Mesendoderm (in vitro differentiated cells): ENCODE measurements at regions not wholly inside any gene's neighbourhood (a gene's known extent, or its start where the extent isn't known, plus 50 kb on each side); places are given as distances from the start of the nearest gene placed in this dataset.

Source experiments
- DNase-seq: peaks from one replicate; pipeline ENCODE4 v3.0.0; 2013
- H2AK5ac ChIP-seq: 2 replicates; pipeline ENCODE4 v1.6.1; 2013; ENCODE audit warnings: low read length, inconsistent platforms
- H2BK120ac ChIP-seq: 2 replicates; pipeline ENCODE4 v1.6.1; 2013; ENCODE audit warnings: low read depth, mild to moderate bottlenecking, low read length, moderate library complexity, mixed read lengths
- H2BK15ac ChIP-seq: replicated peaks from 2 replicates; pipeline ENCODE4 v1.6.1; 2013; ENCODE audit warnings: low read depth, mild to moderate bottlenecking, moderate library complexity
- H2BK5ac ChIP-seq: 2 replicates; pipeline ENCODE4 v1.6.1; 2013; ENCODE audit warnings: low read length, inconsistent platforms
- H3K18ac ChIP-seq: 2 replicates; pipeline ENCODE4 v1.6.1; 2013; ENCODE audit warnings: mild to moderate bottlenecking, low read length, mixed read lengths
- H3K23ac ChIP-seq: one replicate; pipeline ENCODE4 v1.6.1; 2013; ENCODE audit warnings: low read length
- H3K27ac ChIP-seq: 2 replicates; pipeline ENCODE4 v1.5.1; 2013; ENCODE audit warnings: low read depth, mild to moderate bottlenecking, inconsistent platforms, low read length, moderate library complexity
- H3K27me3 ChIP-seq: 2 replicates; pipeline ENCODE4 v1.6.1; 2013; ENCODE audit warnings: low read length, control low read depth, mild to moderate bottlenecking, inconsistent platforms; ENCODE audit not compliant: insufficient read depth, poor library complexity
- H3K36me3 ChIP-seq: 2 replicates; pipeline ENCODE4 v1.6.1; 2013; ENCODE audit warnings: low read length, inconsistent platforms; ENCODE audit not compliant: control insufficient read depth, insufficient read depth
- H3K4ac ChIP-seq: one replicate; pipeline ENCODE4 v1.6.1; 2013; ENCODE audit warnings: low read depth, mild to moderate bottlenecking, low read length, moderate library complexity
- H3K4me1 ChIP-seq: 2 replicates; pipeline ENCODE4 v1.6.1; 2013; ENCODE audit warnings: low read depth, low read length, inconsistent platforms; ENCODE audit not compliant: control insufficient read depth
- H3K4me2 ChIP-seq: 2 replicates; pipeline ENCODE4 v1.6.1; 2013; ENCODE audit warnings: low read length
- H3K4me3 ChIP-seq: 2 replicates; pipeline ENCODE4 v1.5.1; 2013; ENCODE audit warnings: mild to moderate bottlenecking, low read length
- H3K56ac ChIP-seq: one replicate; pipeline ENCODE4 v1.6.1; 2013; ENCODE audit warnings: low read length
- H3K79me1 ChIP-seq: 2 replicates; pipeline ENCODE4 v1.6.1; 2013; ENCODE audit warnings: low read length, inconsistent platforms
- H3K79me2 ChIP-seq: 2 replicates; pipeline ENCODE4 v1.6.1; 2013; ENCODE audit warnings: mild to moderate bottlenecking, low read length; ENCODE audit not compliant: control insufficient read depth, insufficient read depth
- H3K9ac ChIP-seq: 2 replicates; pipeline ENCODE4 v1.6.1; 2013; ENCODE audit warnings: low read length, inconsistent platforms
- H4K5ac ChIP-seq: one replicate; pipeline ENCODE4 v1.6.1; 2013; ENCODE audit warnings: low read length
- H4K8ac ChIP-seq: one replicate; pipeline ENCODE4 v1.6.1; 2013; ENCODE audit warnings: low read depth, mild to moderate bottlenecking, control low read depth, low read length, moderate library complexity
- WGBS: extraction: QIAGEN DNeasy Blood & Tissue Kit; methylation state at CpG from one replicate; pipeline ENCODE4 v1.1.7; 2013; ENCODE audit warnings: low lambda C conversion rate, missing lambda C conversion rate; ENCODE audit not compliant: insufficient coverage; ENCODE audit errors: extremely low coverage; 5-methylcytosine and 5-hydroxymethylcytosine counted together

DNA sequence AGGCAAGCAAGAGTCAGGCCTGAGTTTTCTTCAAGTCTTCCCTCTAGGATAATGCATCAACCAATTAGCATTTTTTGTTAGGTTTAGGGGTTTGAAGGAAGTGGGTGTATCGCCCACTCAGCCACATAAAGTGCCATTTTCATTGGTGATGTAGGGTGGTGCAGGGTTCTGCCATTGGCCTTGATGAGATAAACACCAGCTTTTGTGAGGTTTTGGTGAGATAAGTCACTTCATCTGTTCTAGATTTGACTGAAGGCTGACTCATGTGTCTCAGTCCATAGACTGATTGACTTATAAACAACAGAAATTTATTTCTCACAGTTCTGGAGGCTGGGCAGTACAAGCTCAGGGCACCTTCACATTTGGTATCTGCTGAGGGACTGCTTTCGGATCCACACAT lies 84.5 kb upstream of the C3orf80 start:
- no peak overlapping the region for H3K27ac ChIP-seq
- H3K4me3 ChIP-seq, result no peak overlapping the region
- DNase-seq, result no peak
- no CpG with 5 or more reads among the region's 2 CpGs for WGBS
- no peaks in the 10 kb centered on the region for H3K79me1 ChIP-seq
- H3K18ac ChIP-seq, result no peak overlapping the region
- H3K56ac ChIP-seq, result no peak overlapping the region
- H3K4ac ChIP-seq, result no peak overlapping the region
- no peak overlapping the region for H2BK5ac ChIP-seq
- no peaks in the 10 kb centered on the region for H3K4me1 ChIP-seq
- H2BK120ac ChIP-seq, result no peak overlapping the region
- no peak overlapping the region for H3K4me2 ChIP-seq
- no peak overlapping the region for H2AK5ac ChIP-seq
- H3K9ac ChIP-seq, result no peak overlapping the region
- H3K27me3 ChIP-seq, result no peaks in the 10 kb centered on the region
- H4K5ac ChIP-seq, result no peak overlapping the region
- H2BK15ac ChIP-seq, result no peak overlapping the region
- H3K36me3 ChIP-seq, result no peaks in the 10 kb centered on the region
- no peaks in the 10 kb centered on the region for H3K79me2 ChIP-seq
- no peak overlapping the region for H3K23ac ChIP-seq
- no peak overlapping the region for H4K8ac ChIP-seq

DNA sequence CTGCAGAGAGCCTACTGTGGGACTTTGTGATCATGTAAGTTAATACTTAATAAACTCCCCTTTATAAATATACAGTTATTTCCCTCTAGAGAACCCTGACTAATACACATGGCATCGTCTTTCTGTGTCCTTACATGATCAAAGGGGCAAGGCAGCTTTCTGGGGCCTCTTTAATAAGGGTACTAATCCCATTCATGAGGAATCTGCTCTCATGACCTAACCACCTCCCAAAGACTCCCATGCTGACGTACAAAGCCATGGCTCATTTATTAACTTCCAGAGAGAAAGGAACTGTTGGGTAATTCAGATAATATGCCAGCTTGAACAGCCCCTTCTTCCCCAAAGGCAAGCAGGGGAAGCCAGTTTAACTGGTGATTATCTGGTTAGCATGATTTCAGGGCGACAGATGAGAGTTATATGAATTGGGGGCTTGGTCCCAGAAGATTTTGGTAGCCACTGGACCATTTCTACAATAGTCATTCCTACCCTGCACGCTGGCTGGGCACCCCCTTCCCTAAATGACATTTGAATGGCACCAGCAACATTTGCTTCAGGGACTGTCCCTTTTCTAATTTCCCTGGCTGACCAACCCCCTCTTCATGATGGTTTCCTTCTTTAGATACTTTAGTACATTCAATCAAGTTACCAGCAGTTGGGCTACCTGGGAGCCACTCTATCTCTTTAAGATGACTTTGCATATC lies 83.6 kb upstream of the C3orf80 start:
- Histone ChIP-seq H3K4ac (no peak overlapping the region), H3K36me3 (no peaks in the 10 kb centered on the region), H4K5ac (no peak overlapping the region), H3K9ac (no peak overlapping the region), H3K4me1 (no peaks in the 10 kb centered on the region), H3K4me2 (no peak overlapping the region), H3K18ac (no peak overlapping the region), H3K4me3 (no peak overlapping the region), H3K23ac (no peak overlapping the region), H2BK5ac (no peak overlapping the region), H2AK5ac (no peak overlapping the region), H3K56ac (no peak overlapping the region), H3K27me3 (no peaks in the 10 kb centered on the region), H2BK15ac (no peak overlapping the region), H3K27ac (no peak overlapping the region), H4K8ac (no peak overlapping the region), H3K79me1 (no peaks in the 10 kb centered on the region), H2BK120ac (no peak overlapping the region), H3K79me2 (no peaks in the 10 kb centered on the region)
- no CpG with 5 or more reads among the region's 4 CpGs for WGBS
- peak; percentile 20 for DNase-seq

DNA sequence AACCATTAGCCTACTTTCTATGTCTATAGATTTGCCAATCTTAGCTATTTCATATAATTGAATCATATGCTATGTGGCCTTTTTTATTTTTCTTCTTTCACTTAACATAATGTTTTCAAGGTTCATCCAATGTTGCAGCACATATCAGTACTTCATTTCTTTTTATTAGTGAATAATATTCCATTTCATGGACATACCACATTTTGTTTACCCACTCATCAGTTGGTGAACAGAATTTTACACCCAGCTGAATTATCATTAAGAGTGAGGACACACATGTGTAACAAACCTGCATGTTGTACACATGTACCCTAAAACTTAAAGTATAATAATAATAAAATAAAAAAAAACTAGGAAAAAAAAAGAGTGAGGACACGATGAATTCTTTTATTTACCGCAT lies 81.7 kb upstream of the C3orf80 start:
- no peak overlapping the region for H3K4me3 ChIP-seq
- H3K79me1 ChIP-seq, result no peaks in the 10 kb centered on the region
- H3K18ac ChIP-seq, result no peak overlapping the region
- H3K9ac ChIP-seq, result no peak overlapping the region
- no peak overlapping the region for H3K27ac ChIP-seq
- no peak overlapping the region for H4K8ac ChIP-seq
- H3K4me2 ChIP-seq, result no peak overlapping the region
- H3K4me1 ChIP-seq, result no peaks in the 10 kb centered on the region
- no peak overlapping the region for H2AK5ac ChIP-seq
- DNase-seq, result no peak
- no peak overlapping the region for H2BK120ac ChIP-seq
- H3K4ac ChIP-seq, result no peak overlapping the region
- WGBS, result no CpG with 5 or more reads among the region's 2 CpGs
- H3K27me3 ChIP-seq, result no peaks in the 10 kb centered on the region
- no peak overlapping the region for H2BK5ac ChIP-seq
- no peak overlapping the region for H2BK15ac ChIP-seq
- H3K23ac ChIP-seq, result no peak overlapping the region
- H4K5ac ChIP-seq, result no peak overlapping the region
- no peak overlapping the region for H3K56ac ChIP-seq
- H3K36me3 ChIP-seq, result no peaks in the 10 kb centered on the region
- no peaks in the 10 kb centered on the region for H3K79me2 ChIP-seq

DNA sequence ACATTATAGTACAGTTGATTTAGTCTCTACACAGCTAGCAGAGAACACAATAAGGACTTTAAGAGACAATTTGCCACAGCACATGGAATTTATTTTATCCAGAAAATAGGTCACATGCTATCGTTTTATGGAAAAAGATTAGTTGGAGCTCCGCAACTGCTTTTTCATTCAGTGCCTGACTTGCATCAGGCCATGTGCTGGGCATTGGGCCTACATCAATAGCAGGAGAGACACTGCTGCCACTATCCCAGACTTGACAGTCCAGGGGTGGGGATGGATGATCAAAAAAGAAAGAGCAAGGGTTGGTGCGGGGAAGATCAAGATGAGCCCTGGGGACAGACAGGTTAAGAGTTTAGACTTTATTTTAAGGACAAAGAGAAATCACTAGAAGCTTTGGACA lies 75.2 kb upstream of the C3orf80 start:
- Histone ChIP-seq H3K9ac (no peak overlapping the region), H3K56ac (no peak overlapping the region), H2BK5ac (no peak overlapping the region), H3K79me2 (no peaks in the 10 kb centered on the region), H3K4ac (no peak overlapping the region), H2BK120ac (no peak overlapping the region), H3K4me1 (no peaks in the 10 kb centered on the region), H2AK5ac (no peak overlapping the region), H3K18ac (no peak overlapping the region), H3K27me3 (no peaks in the 10 kb centered on the region), H3K27ac (no peak overlapping the region), H4K5ac (no peak overlapping the region), H2BK15ac (no peak overlapping the region), H4K8ac (no peak overlapping the region), H3K4me3 (no peak overlapping the region), H3K4me2 (no peak overlapping the region), H3K36me3 (no peaks in the 10 kb centered on the region), H3K23ac (no peak overlapping the region), H3K79me1 (no peaks in the 10 kb centered on the region)
- DNase-seq, result no peak
- no CpG with 5 or more reads among the region's 3 CpGs for WGBS

DNA sequence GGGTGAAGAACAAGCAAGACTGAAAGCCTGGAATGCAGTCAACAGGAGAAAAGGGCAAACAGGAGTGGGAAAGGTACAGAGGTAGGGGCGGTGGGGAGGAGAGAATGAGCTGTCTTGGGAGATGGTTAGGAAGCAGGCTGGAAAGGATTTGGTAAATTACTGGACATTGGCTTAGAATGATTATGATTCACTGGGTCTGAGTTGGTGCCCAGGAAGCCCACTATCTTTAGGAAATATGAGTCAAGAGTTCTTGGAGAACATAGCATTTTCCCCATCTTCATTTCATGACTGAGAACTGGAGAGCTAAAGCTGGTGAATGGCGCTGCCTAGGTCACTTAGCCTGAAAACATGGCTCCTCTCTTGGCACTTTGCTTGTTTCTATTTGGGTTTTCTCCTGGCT lies 74.7 kb upstream of the C3orf80 start:
- Histone ChIP-seq H3K4ac (no peak overlapping the region), H2AK5ac (no peak overlapping the region), H3K9ac (no peak overlapping the region), H3K36me3 (no peaks in the 10 kb centered on the region), H3K79me1 (no peaks in the 10 kb centered on the region), H3K56ac (no peak overlapping the region), H3K4me2 (no peak overlapping the region), H3K27me3 (no peaks in the 10 kb centered on the region), H3K18ac (no peak overlapping the region), H2BK15ac (no peak overlapping the region), H4K8ac (no peak overlapping the region), H2BK120ac (no peak overlapping the region), H3K4me3 (no peak overlapping the region), H3K4me1 (no peaks in the 10 kb centered on the region), H4K5ac (no peak overlapping the region), H2BK5ac (no peak overlapping the region), H3K79me2 (no peaks in the 10 kb centered on the region), H3K23ac (no peak overlapping the region), H3K27ac (no peak overlapping the region)
- WGBS, result no CpG with 5 or more reads among the region's 2 CpGs
- no peak for DNase-seq

DNA sequence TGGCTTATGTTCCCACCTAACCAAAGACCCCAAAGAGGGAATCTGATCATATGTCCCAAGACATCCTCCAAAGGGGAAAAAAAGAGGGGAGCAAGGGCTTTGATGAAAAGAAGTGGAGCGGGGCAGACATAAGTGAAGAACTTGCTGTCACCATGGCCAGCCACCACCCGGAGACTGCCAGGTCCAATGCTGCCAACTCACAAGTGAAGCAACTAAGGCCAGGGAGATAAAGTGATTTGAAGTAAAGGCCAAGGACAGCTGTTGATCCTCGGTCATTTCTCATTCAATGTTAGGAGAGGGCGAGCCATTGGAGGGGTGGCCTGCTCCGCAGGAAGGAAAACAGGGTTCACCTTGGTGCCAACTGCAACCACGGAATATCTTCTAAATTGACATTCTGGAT lies 72.6 kb upstream of the C3orf80 start:
- Histone ChIP-seq H3K4me2 (no peak overlapping the region), H3K27me3 (no peaks in the 10 kb centered on the region)
- no CpG with 5 or more reads among the region's 6 CpGs for WGBS

More for the DNA sequence above, 72.6 kb upstream of the C3orf80 start:
- no peak overlapping the region for H2AK5ac ChIP-seq
- no peak overlapping the region for H3K4ac ChIP-seq
- H2BK120ac ChIP-seq, result no peak overlapping the region
- H2BK15ac ChIP-seq, result no peak overlapping the region
- H3K9ac ChIP-seq, result no peak overlapping the region
- H3K23ac ChIP-seq, result no peak overlapping the region
- no peaks in the 10 kb centered on the region for H3K36me3 ChIP-seq
- no peaks in the 10 kb centered on the region for H3K79me2 ChIP-seq
- H4K8ac ChIP-seq, result no peak overlapping the region
- no peak overlapping the region for H2BK5ac ChIP-seq
- no peak overlapping the region for H4K5ac ChIP-seq
- no peak overlapping the region for H3K27ac ChIP-seq
- H3K4me3 ChIP-seq, result no peak overlapping the region
- no peak for DNase-seq
- no peak overlapping the region for H3K18ac ChIP-seq
- no peaks in the 10 kb centered on the region for H3K79me1 ChIP-seq
- no peaks in the 10 kb centered on the region for H3K4me1 ChIP-seq
- no peak overlapping the region for H3K56ac ChIP-seq
